ENCODE measurements at regions not wholly inside any gene's neighbourhood (a gene's known extent, or its start where the extent isn't known, plus 50 kb on each side); places are given as distances from the start of the nearest gene placed in this dataset.

GRCh38 chr11:38089726-38090125, 1491.7 kb upstream of the RAG2 start:
- TF ChIP-seq RAD21 (conservative IDR thresholded peaks at IDR 0.05): no peak
- no peak for TF ChIP-seq CTCF (IDR thresholded peaks at IDR 0.05; ENCODE audit: poor library complexity, severe bottlenecking)
- no peak for TF ChIP-seq EP300 (conservative IDR thresholded peaks at IDR 0.05; ENCODE audit: poor library complexity, severe bottlenecking)
- TF ChIP-seq SMC3 (conservative IDR thresholded peaks at IDR 0.05; ENCODE audit: poor library complexity): no peak
- no peak for TF ChIP-seq POLR2AphosphoS5 (IDR thresholded peaks at IDR 0.05)
- TF ChIP-seq MXI1 (conservative IDR thresholded peaks at IDR 0.05; ENCODE audit: poor library complexity, severe bottlenecking): no peak
- no peak for TF ChIP-seq REST (IDR thresholded peaks at IDR 0.05; ENCODE audit: borderline replicate concordance)
- TF ChIP-seq EZH2 (IDR thresholded peaks at IDR 0.05; ENCODE audit: borderline replicate concordance, insufficient read depth, low read length, poor library complexity, severe bottlenecking): no peak
